ENCODE measurements at regions not wholly inside any gene's neighbourhood (a gene's known extent, or its start where the extent isn't known, plus 50 kb on each side); places are given as distances from the start of the nearest gene placed in this dataset.

DNA sequence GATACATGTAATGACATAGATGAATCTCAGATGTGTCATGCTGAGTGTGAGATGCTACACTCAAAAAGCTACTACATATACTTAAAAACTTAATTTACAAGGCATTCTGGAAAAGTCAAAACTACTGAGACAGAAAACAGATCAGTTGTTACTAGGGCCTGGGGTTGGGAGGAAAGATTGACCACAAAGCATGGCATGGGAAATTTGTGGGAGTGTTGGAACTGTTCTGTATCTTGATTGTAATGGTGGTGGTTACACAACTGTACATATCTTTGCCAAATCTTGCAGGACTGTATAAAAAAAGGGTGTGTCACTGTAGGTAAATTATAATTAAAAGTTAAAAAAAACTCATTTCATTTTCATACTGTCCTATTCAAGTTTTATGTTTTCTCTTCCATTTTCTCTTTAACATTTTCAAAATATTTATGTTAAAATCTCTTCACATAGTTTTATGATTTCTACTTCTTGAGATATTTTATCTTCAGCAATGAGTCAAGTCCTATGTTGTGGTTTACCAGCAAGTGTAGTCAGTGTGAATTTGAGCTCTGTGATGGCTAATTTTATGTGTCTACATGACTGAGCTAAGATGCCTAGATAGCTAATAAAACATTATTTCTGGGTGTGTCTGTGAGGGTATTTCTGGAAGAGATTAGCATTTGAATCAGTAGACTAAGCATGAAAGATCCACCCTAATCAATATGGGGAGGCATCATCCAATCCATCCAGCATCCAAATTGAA, 58.6 kb upstream of the VRK2 start:
- Histone ChIP-seq H3K4me1 (replicated peaks in 1 of 4; ENCODE audit: control insufficient read depth in 3 of 4, insufficient read depth in 4 of 4, low read length in 3 of 4) (no peaks in the 10 kb centered on the region), H2BK120ac (replicated peaks; ENCODE audit: low read depth, low read length) (no peak overlapping the region), H2AK5ac (ENCODE audit: low read depth, low read length) (no peak overlapping the region), H3K4me3 (ENCODE audit: extremely low read depth in 1 of 4, insufficient read depth in 2 of 4, low read depth in 3 of 4, low read length in 4 of 4) (no peak overlapping the region), H4K91ac (replicated peaks; ENCODE audit: insufficient read length, low read length) (no peak overlapping the region), H2AFZ (ENCODE audit: low read length) (no peak overlapping the region), H3K27me3 (replicated peaks in 1 of 4; ENCODE audit: control insufficient read depth in 3 of 4, extremely low read depth in 1 of 4, insufficient read depth in 3 of 4, low read length in 3 of 4) (no peaks in the 10 kb centered on the region), H3K9ac (replicated peaks in 1 of 4; ENCODE audit: extremely low read depth in 1 of 4, low read depth in 3 of 4, low read length in 3 of 4) (no peak overlapping the region), H2BK5ac (ENCODE audit: low read depth, low read length) (no peak overlapping the region), H3K56ac (replicated peaks; ENCODE audit: insufficient read length, low read depth, low read length) (no peak overlapping the region), H3K23ac (ENCODE audit: insufficient read length) (no peak overlapping the region), H3K36me3 (ENCODE audit: control insufficient read depth in 2 of 4, insufficient read depth in 4 of 4, low read length in 3 of 4) (no peaks in the 10 kb centered on the region), H2BK20ac (ENCODE audit: low read length) (no peak overlapping the region), H3K14ac (ENCODE audit: insufficient read length) (no peak overlapping the region), H2BK15ac (ENCODE audit: low read length) (no peak overlapping the region), H2BK12ac (ENCODE audit: low read depth, low read length) (no peak overlapping the region), H4K5ac (ENCODE audit: insufficient read length, low read depth, low read length) (no peak overlapping the region), H3K23me2 (ENCODE audit: low read depth, low read length) (no peaks in the 10 kb centered on the region), H3K18ac (ENCODE audit: extremely low read depth, low read length) (no peak overlapping the region), H4K20me1 (replicated peaks in 1 of 2; ENCODE audit: control insufficient read depth in 1 of 2, insufficient read depth in 2 of 2, low read length in 2 of 2) (no peaks in the 10 kb centered on the region), H3K9me3 (ENCODE audit: insufficient read depth in 2 of 2, low read depth in 1 of 2, low read length in 1 of 2) (no peaks in the 10 kb centered on the region), H3K79me1 (ENCODE audit: low read depth, low read length) (no peaks in the 10 kb centered on the region), H3K4me2 (ENCODE audit: insufficient read depth in 1 of 2, low read depth in 2 of 2, low read length in 2 of 2) (no peak overlapping the region), H3K27ac (ENCODE audit: low read depth, low read length) (no peak overlapping the region), H3K4ac (replicated peaks; ENCODE audit: insufficient read length, low read depth, low read length) (no peak overlapping the region), H4K8ac (ENCODE audit: extremely low read depth, insufficient read depth, low read length) (no peak overlapping the region), H3K79me2 (ENCODE audit: control insufficient read depth in 1 of 2, insufficient read depth in 2 of 2, low read length in 2 of 2) (no peaks in the 10 kb centered on the region)
- TF ChIP-seq POLR2A (IDR thresholded peaks at IDR 0.05; ENCODE audit: control extremely low read depth in 1 of 2, low read depth in 2 of 2, low read length in 2 of 2), result no peak
- TF ChIP-seq RBBP5 (IDR thresholded peaks at IDR 0.05; ENCODE audit: borderline replicate concordance, low read depth, low read length), result no peak
- TF ChIP-seq CBX5 (IDR thresholded peaks at IDR 0.05; ENCODE audit: low read depth, low read length), result no peak
- TF ChIP-seq RXRA (IDR thresholded peaks at IDR 0.05; ENCODE audit: insufficient read depth, low read depth, low read length), result no peak
- TF ChIP-seq KDM4A (IDR thresholded peaks at IDR 0.05; ENCODE audit: low read depth, low read length, severe bottlenecking), result no peak
- no peak for TF ChIP-seq GABPA (IDR thresholded peaks at IDR 0.05; ENCODE audit: borderline replicate concordance, insufficient read depth, low read length)
- TF ChIP-seq KDM5A (IDR thresholded peaks at IDR 0.05; ENCODE audit: low read length), result no peak
- no peak for TF ChIP-seq TEAD4 (IDR thresholded peaks at IDR 0.05; ENCODE audit: low read depth, low read length)
- TF ChIP-seq CHD1 (IDR thresholded peaks at IDR 0.05; ENCODE audit: low read depth, low read length), result no peak
- no peak for TF ChIP-seq PHF8 (conservative IDR thresholded peaks at IDR 0.05; ENCODE audit: low read depth, low read length)
- no peak for TF ChIP-seq EGR1 (IDR thresholded peaks at IDR 0.05; ENCODE audit: borderline replicate concordance, low read depth, low read length)
- TF ChIP-seq SP4 (IDR thresholded peaks at IDR 0.05; ENCODE audit: low read length), result no peak
- no peak for TF ChIP-seq EZH2 (IDR thresholded peaks at IDR 0.05; ENCODE audit: low read depth, low read length, severe bottlenecking)
- ChIA-PET POLR2A (ENCODE audit: partially characterized antibody) (no interaction called here), CTCF (ENCODE audit: partially characterized antibody) (interaction anchor here (0.5 to 1.2 kb wide), 3 partner anchors 10 to 79 kb away, joined by 3 to 6 read pairs (median 4); no protein-coding TSS in a partner anchor)
- FAIRE-seq (no peak), DNase-seq (ENCODE audit: low read depth in 1 of 2, low spot score in 2 of 2) (no peak)

Measured in H1 (cell line).